Keratinocyte (primary cell): ENCODE measurements at regions not wholly inside any gene's neighbourhood (a gene's known extent, or its start where the extent isn't known, plus 50 kb on each side); places are given as distances from the start of the nearest gene placed in this dataset.

Source experiments
- DNase-seq: peaks from one replicate; pipeline ENCODE4 v3.0.0-alpha.2; 2011; ENCODE audit warnings: low read depth, missing footprints, low spot score
- FAIRE-seq: peaks from 2 replicates; lab custom pipeline; 2011; peaks lifted over from hg19 to GRCh38; lab: Jason Lieb, UNC
- H2AFZ ChIP-seq: 2 replicates; pipeline ENCODE4 v1.6.0; 2012; ENCODE audit warnings: low read length, control low read depth, inconsistent platforms; ENCODE audit not compliant: control insufficient read depth
- H3K27ac ChIP-seq: 2 replicates; pipeline ENCODE4 v1.5.1; 2011; ENCODE audit warnings: low read length; ENCODE audit not compliant: control insufficient read depth, insufficient read depth
- H3K27me3 ChIP-seq: 3 replicates; pipeline ENCODE4 v1.6.0; 2011; ENCODE audit warnings: low read length; ENCODE audit not compliant: control insufficient read depth, insufficient read depth; ENCODE audit errors: extremely low read depth
- H3K36me3 ChIP-seq, 2 experiments: 2 replicates in 1 of 2; 3 replicates in 1 of 2; pipeline ENCODE4 v1.5.1; 2011; ENCODE audit warnings: low read length in 2 of 2, mild to moderate bottlenecking in 1 of 2; ENCODE audit not compliant: control insufficient read depth in 2 of 2, insufficient read depth in 2 of 2; ENCODE audit errors: extremely low read depth in 1 of 2
- H3K4me1 ChIP-seq: 3 replicates; pipeline ENCODE4 v1.5.1; 2011; ENCODE audit warnings: low read length; ENCODE audit not compliant: control insufficient read depth, insufficient read depth; ENCODE audit errors: extremely low read depth
- H3K4me2 ChIP-seq: 3 replicates; pipeline ENCODE4 v1.6.0; 2011; ENCODE audit warnings: low read depth, low read length; ENCODE audit not compliant: control insufficient read depth, insufficient read depth; ENCODE audit errors: extremely low read depth
- H3K4me3 ChIP-seq, 3 experiments: fragments of 200-600 bp in 1 of 3; sonication (generic) in 1 of 3; 2 replicates in 2 of 3; 3 replicates in 1 of 3; pipeline ENCODE4 v1.5.1; 2011 to 2016; ENCODE audit warnings: low read length in 3 of 3, mild to moderate bottlenecking in 3 of 3, control low read depth in 2 of 3, inconsistent platforms in 1 of 3, low read depth in 1 of 3, mixed read lengths in 1 of 3, mixed run types in 1 of 3, moderate library complexity in 1 of 3; ENCODE audit not compliant: control insufficient read depth in 2 of 3, insufficient read depth in 2 of 3; ENCODE audit errors: extremely low read depth in 1 of 3
- H3K79me2 ChIP-seq: 2 replicates; pipeline ENCODE4 v1.6.0; 2012; ENCODE audit warnings: low read length; ENCODE audit not compliant: control insufficient read depth, insufficient read depth
- H3K9ac ChIP-seq: 3 replicates; pipeline ENCODE4 v1.6.0; 2011; ENCODE audit warnings: low read length; ENCODE audit not compliant: control insufficient read depth, insufficient read depth; ENCODE audit errors: extremely low read depth
- H3K9me1 ChIP-seq: 3 replicates; pipeline ENCODE4 v1.6.0; 2011; ENCODE audit warnings: low read length; ENCODE audit not compliant: control insufficient read depth, insufficient read depth; ENCODE audit errors: extremely low read depth
- H3K9me3 ChIP-seq: 2 replicates; pipeline ENCODE4 v1.5.1; 2012; ENCODE audit warnings: low read depth, low read length; ENCODE audit not compliant: control insufficient read depth
- H4K20me1 ChIP-seq: 3 replicates; pipeline ENCODE4 v1.6.0; 2011; ENCODE audit warnings: low read length; ENCODE audit not compliant: control insufficient read depth, insufficient read depth; ENCODE audit errors: extremely low read depth
- CTCF ChIP-seq, 3 experiments: IDR thresholded peaks in 1 of 3; conservative IDR thresholded peaks in 1 of 3; optimal IDR thresholded peaks in 1 of 3; 2 replicates in 2 of 3; 3 replicates in 1 of 3; pipeline versions ENCODE3 to v1.5.1; 2011; ENCODE audit warnings: low read length in 3 of 3, mild to moderate bottlenecking in 3 of 3, moderate library complexity in 2 of 3, control low read depth in 1 of 3, inconsistent platforms in 1 of 3; ENCODE audit not compliant: insufficient read depth in 2 of 3; ENCODE audit errors: extremely low read depth in 1 of 3
- EZH2 ChIP-seq: IDR thresholded peaks from one replicate; pipeline ENCODE4 v1.6.1; 2012; ENCODE audit warnings: inconsistent platforms, mild to moderate bottlenecking, low read length, moderate library complexity
- dilution Hi-C: fragments of 300-500 bp; cut with MboI; formaldehyde crosslinking; loops from one replicate; pipeline ENCODE4 v1.7.0; 2020; ENCODE audit warnings: low sequenced_read_pairs; ENCODE audit not compliant: extremely low pct_ligation_motif_present

- Histone ChIP-seq H3K9me1 (no peaks in the 10 kb centered on the region), H3K4me2 (peak overlapping the region; percentile 58), H4K20me1 (no peaks in the 10 kb centered on the region), H3K27me3 (no peaks in the 10 kb centered on the region), H3K79me2 (no peaks in the 10 kb centered on the region), H3K9me3 (no peaks in the 10 kb centered on the region), H3K36me3 (no peaks in the 10 kb centered on the region), H3K4me3 (no peak overlapping the region), H2AFZ (no peak overlapping the region), H3K4me1 (peaks cover 34% of the 10 kb centered on the region), H3K27ac (peak overlapping the region; percentile 48), H3K9ac (no peak overlapping the region)
- no peak for DNase-seq
- TF ChIP-seq CTCF (optimal IDR thresholded peaks at IDR 0.05 in 1 of 3, IDR thresholded peaks at IDR 0.05 in 1 of 3, conservative IDR thresholded peaks at IDR 0.05 in 1 of 3; ENCODE audit: extremely low read depth in 1 of 3, insufficient read depth in 2 of 3, low read length in 3 of 3) (no peak), EZH2 (no peak)
- peak; percentile 85 for FAIRE-seq
- dilution Hi-C loops: no loop called here
Measured at GRCh38 chr5:74233571-74233970, 407.0 kb downstream of the ENC1 start.

GRCh38 chr5:74233091-74233490 lies 407.4 kb downstream of the ENC1 start:
- dilution Hi-C loops: no loop called here
- DNase-seq: no peak
- Histone ChIP-seq H3K27me3 (no peaks in the 10 kb centered on the region), H3K4me2 (peak overlapping the region; percentile 58), H3K79me2 (no peaks in the 10 kb centered on the region), H2AFZ (no peak overlapping the region), H3K36me3 (no peaks in the 10 kb centered on the region), H4K20me1 (no peaks in the 10 kb centered on the region), H3K27ac (peak overlapping the region; percentile 48), H3K4me3 (no peak overlapping the region), H3K9ac (no peak overlapping the region), H3K4me1 (peaks cover 34% of the 10 kb centered on the region), H3K9me1 (no peaks in the 10 kb centered on the region), H3K9me3 (no peaks in the 10 kb centered on the region)
- no peak for FAIRE-seq
- no peak for TF ChIP-seq EZH2
- TF ChIP-seq CTCF (optimal IDR thresholded peaks at IDR 0.05 in 1 of 3, IDR thresholded peaks at IDR 0.05 in 1 of 3, conservative IDR thresholded peaks at IDR 0.05 in 1 of 3; ENCODE audit: extremely low read depth in 1 of 3, insufficient read depth in 2 of 3, low read length in 3 of 3): no peak
